ENCODE measurements at regions not wholly inside any gene's neighbourhood (a gene's known extent, or its start where the extent isn't known, plus 50 kb on each side); places are given as distances from the start of the nearest gene placed in this dataset.
"Not testable (repeated sequence)": the region's sequence is repeated elsewhere in the genome, so short reads cannot be mapped to it uniquely, and the experiment has no call there.

DNA sequence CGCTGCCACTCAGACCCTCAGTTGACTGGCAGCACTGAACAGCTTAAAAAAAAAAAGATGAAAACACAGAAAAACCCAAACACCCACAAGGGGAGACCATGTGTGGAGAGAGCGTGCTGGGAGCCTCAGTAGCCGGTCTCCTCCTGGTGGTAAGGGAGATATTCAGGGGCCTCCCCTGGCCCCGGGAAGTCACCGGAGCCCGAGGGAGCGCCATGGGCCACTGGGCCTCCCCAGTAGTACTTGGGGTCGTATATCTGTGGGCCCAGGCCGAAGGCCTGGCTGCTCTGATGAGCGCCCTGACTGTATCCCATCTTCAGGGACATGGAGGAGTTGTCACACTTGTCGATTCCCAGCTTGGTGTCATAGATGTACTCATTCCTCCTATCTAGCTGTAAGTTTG lies 145.7 kb upstream of the TEKT4 start:
- Mint-ChIP-seq H3K27me3 (ENCODE audit: unreplicated experiment) (no peaks in the 10 kb centered on the region), H3K4me3 (ENCODE audit: unreplicated experiment) (no peak overlapping the region), H3K4me1 (ENCODE audit: unreplicated experiment) (no peaks in the 10 kb centered on the region), H3K27ac (ENCODE audit: unreplicated experiment) (no peak overlapping the region), H3K9me3 (ENCODE audit: unreplicated experiment) (no peaks in the 10 kb centered on the region), H3K36me3 (ENCODE audit: low read depth, unreplicated experiment) (no peaks in the 10 kb centered on the region)
- no peak for DNase-seq (ENCODE audit: low spot score)
- TF ChIP-seq, protein P1, sequence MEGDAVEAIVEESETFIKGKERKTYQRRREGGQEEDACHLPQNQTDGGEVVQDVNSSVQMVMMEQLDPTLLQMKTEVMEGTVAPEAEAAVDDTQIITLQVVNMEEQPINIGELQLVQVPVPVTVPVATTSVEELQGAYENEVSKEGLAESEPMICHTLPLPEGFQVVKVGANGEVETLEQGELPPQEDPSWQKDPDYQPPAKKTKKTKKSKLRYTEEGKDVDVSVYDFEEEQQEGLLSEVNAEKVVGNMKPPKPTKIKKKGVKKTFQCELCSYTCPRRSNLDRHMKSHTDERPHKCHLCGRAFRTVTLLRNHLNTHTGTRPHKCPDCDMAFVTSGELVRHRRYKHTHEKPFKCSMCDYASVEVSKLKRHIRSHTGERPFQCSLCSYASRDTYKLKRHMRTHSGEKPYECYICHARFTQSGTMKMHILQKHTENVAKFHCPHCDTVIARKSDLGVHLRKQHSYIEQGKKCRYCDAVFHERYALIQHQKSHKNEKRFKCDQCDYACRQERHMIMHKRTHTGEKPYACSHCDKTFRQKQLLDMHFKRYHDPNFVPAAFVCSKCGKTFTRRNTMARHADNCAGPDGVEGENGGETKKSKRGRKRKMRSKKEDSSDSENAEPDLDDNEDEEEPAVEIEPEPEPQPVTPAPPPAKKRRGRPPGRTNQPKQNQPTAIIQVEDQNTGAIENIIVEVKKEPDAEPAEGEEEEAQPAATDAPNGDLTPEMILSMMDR (IDR thresholded peaks at IDR 0.05; ENCODE audit: unreplicated experiment) = no peak

DNA sequence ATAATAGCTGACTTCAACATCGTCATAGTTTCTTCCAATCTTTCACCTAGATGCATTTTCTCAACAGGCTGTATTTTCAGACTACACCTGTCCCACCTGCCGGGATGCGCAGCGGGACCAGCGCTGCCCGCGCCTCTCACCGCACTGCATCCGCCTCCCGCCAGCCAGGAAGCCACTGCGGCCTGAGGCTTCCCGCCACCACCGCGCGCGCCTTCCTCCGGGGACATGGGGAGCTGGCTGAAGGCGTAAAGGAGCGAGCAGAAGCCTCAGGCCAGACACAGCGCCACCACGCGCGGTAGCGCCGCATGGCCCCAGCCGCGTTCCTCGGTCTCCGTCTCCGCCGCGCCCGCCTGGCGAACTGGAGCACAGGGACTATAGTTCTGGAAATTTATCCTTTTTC lies 135.7 kb upstream of the TEKT4 start:
- DNase-seq (ENCODE audit: low spot score) = peak; percentile 61
- H3K4me3 Mint-ChIP-seq (ENCODE audit: unreplicated experiment); H3K4me1 Mint-ChIP-seq (ENCODE audit: unreplicated experiment); H3K9me3 Mint-ChIP-seq (ENCODE audit: unreplicated experiment); H3K27ac Mint-ChIP-seq (ENCODE audit: unreplicated experiment); H3K36me3 Mint-ChIP-seq (ENCODE audit: low read depth, unreplicated experiment); H3K27me3 Mint-ChIP-seq (ENCODE audit: unreplicated experiment): not testable (repeated sequence)
- TF ChIP-seq, protein P1 (IDR thresholded peaks at IDR 0.05; ENCODE audit: unreplicated experiment) = peak; percentile 42

DNA sequence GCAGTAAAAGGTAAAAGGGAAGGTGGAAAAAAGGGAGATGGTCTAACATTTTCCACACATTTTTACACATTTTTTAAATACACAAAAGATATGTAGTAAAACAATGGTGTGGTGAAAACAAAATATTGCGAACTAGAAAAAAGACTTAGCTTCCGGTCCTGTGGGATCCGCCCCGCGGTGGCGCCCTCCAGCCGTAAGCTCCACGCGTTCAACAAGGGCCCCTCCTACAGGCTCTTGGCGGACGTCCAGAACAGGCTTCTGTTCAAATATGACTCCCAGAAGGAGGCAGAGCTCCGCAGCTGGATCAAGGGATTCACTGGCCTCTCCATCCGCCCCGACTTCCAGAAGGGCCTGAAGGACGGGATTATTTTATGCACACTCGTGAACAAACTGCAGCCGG lies 134.1 kb upstream of the TEKT4 start:
- not testable (repeated sequence) for H3K4me3 Mint-ChIP-seq (ENCODE audit: unreplicated experiment); DNase-seq (ENCODE audit: low spot score); H3K27me3 Mint-ChIP-seq (ENCODE audit: unreplicated experiment); H3K36me3 Mint-ChIP-seq (ENCODE audit: low read depth, unreplicated experiment); H3K27ac Mint-ChIP-seq (ENCODE audit: unreplicated experiment); H3K4me1 Mint-ChIP-seq (ENCODE audit: unreplicated experiment); H3K9me3 Mint-ChIP-seq (ENCODE audit: unreplicated experiment)

DNA sequence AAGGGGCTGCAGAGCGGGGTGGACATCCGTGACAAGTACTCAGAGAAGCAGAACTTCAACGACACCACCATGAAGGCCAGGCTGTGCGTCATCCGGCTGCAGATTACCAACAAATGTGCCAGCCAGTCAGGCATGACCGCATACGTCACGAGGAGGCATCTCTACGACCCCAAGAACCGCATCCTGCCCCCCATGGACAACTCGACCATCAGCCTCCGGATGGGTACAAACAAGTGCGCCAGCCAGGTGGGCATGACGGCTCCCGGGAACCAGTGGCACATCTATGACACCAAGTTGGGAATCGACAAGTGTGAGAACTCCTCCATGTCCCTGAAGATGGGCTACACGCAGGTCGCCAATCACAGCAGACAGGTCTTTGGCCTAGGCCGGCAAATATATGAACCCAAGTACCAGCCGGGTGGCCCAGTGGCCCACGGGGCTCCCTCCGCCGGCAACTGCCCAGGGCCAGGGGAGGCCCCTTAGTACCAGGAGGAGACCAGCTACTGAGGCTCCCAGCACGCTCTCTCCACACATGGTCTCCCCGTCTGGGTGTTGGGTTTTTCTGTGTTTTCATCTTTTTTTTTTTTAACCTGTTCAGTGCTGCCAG lies 133.4 kb upstream of the TEKT4 start:
- not testable (repeated sequence) for H3K27me3 Mint-ChIP-seq (ENCODE audit: unreplicated experiment); H3K9me3 Mint-ChIP-seq (ENCODE audit: unreplicated experiment); DNase-seq (ENCODE audit: low spot score); H3K4me1 Mint-ChIP-seq (ENCODE audit: unreplicated experiment); H3K4me3 Mint-ChIP-seq (ENCODE audit: unreplicated experiment); H3K27ac Mint-ChIP-seq (ENCODE audit: unreplicated experiment); H3K36me3 Mint-ChIP-seq (ENCODE audit: low read depth, unreplicated experiment)

DNA sequence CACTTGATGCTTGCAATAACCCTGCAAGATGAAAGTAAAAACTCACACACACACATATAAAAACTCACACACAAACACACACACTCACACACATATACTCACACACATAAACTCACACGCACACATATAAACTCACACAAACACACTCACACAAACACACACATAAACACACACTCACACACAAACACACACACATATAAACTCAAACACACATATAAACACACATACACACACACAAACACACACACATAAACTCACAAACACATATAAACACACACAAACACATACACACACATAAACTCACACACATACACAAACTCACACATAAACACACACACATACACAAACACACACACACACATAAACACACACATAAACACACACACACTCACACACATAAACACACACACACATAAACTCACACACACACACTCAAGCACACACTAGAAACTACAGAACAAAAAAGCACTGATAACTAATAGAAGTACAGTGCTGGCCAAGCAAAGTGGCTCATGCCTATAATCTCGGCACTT lies 117.7 kb upstream of the TEKT4 start:
- peaks cover 4% of the 10 kb centered on the region for H3K4me1 Mint-ChIP-seq (ENCODE audit: unreplicated experiment)
- H3K36me3 Mint-ChIP-seq (ENCODE audit: low read depth, unreplicated experiment) = no peaks in the 10 kb centered on the region
- TF ChIP-seq, protein P1 (IDR thresholded peaks at IDR 0.05; ENCODE audit: unreplicated experiment) = no peak
- H3K27ac Mint-ChIP-seq (ENCODE audit: unreplicated experiment) = no peak overlapping the region
- H3K27me3 Mint-ChIP-seq (ENCODE audit: unreplicated experiment) = peaks cover 5% of the 10 kb centered on the region
- DNase-seq (ENCODE audit: low spot score) = no peak
- H3K4me3 Mint-ChIP-seq (ENCODE audit: unreplicated experiment) = no peak overlapping the region
- H3K9me3 Mint-ChIP-seq (ENCODE audit: unreplicated experiment) = no peaks in the 10 kb centered on the region

GRCh38 chr2:94758546-94758945 lies 112.7 kb upstream of the TEKT4 start:
- no peak for DNase-seq (ENCODE audit: low spot score)
- peaks cover 4% of the 10 kb centered on the region for H3K4me1 Mint-ChIP-seq (ENCODE audit: unreplicated experiment)
- H3K9me3 Mint-ChIP-seq (ENCODE audit: unreplicated experiment) = no peaks in the 10 kb centered on the region
- peaks cover 7% of the 10 kb centered on the region for H3K27me3 Mint-ChIP-seq (ENCODE audit: unreplicated experiment)
- no peak overlapping the region for H3K4me3 Mint-ChIP-seq (ENCODE audit: unreplicated experiment)
- no peak overlapping the region for H3K27ac Mint-ChIP-seq (ENCODE audit: unreplicated experiment)
- no peaks in the 10 kb centered on the region for H3K36me3 Mint-ChIP-seq (ENCODE audit: low read depth, unreplicated experiment)
- TF ChIP-seq, protein P1 (IDR thresholded peaks at IDR 0.05; ENCODE audit: unreplicated experiment) = no peak
